ENCODE measurements at regions not wholly inside any gene's neighbourhood (a gene's known extent, or its start where the extent isn't known, plus 50 kb on each side); places are given as distances from the start of the nearest gene placed in this dataset.

DNA sequence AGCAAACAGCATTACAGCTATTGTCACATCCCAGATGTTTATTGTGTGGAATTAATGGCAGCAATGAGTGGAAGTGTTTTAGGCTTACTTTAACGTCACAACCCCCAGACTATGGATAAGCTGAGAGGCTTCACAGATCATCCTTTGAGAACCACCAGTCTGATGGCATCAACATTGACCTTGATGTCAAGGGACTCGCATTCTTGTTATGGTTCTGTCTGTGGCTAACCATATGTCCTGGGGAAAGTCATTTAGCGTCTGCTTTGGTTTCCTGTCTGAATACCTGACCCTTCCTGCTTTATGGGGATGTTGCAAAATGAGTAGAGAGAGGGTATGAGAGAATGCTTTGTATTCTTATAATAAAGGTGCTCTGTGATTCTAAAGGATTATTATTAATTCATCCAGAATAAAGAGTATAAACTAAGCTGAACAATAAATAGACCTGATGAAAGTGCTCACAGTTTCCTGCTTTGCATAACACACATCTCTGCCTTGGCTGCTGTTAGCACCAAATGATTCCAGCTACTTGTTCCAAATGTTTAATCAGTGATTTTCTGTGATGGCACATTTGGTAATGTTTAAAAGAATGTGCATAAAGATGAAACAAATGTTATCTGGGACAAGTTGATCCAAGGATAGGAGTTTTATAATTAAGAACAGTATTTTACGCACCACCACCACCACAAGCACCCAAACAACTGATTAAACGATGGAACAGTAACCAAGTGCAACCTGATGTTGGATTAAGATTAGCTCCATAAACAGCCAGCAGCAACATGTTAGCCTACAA, 116.9 kb upstream of the LRIG3 start:
- DNase-seq = no peak

DNA sequence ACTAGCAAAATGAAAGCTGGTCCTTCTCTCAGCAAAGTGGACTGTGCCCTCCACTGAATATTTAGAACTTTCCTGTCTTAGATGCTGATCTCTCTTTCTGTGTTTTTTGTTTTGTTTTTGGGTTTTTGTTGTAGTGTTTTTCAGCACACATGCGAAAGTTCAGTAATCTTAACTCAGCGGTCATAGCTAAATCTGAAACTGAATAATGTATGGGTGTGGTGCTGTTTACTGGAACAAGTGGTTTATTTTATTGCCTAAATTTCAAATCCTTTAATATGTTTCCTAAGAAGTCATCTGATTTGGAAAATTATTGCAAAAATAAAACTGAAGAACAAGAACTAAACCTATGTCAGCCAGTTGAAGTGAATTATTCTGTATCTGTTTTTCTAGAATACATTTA, 116.0 kb upstream of the LRIG3 start:
- no peak for DNase-seq

DNA sequence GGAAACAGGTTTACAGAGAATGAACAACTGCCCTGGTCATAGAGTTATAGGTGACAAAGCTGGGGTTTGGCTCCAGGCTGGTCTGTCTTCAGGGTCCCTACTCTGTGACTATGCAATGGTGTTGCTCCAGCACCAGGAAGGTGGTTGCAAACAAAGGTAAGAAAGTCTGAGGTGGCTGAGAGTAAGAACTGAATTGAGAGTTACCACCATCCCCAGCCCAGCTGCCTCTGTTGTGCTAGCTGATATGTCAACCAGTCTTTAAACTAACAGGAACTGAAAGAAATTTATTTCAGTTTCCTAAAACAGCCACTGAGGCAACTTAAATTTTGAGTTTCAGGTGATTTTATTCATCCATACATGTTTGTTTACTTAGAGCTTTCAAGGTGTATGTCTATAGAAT, 111.0 kb upstream of the LRIG3 start:
- no peak for DNase-seq

DNA sequence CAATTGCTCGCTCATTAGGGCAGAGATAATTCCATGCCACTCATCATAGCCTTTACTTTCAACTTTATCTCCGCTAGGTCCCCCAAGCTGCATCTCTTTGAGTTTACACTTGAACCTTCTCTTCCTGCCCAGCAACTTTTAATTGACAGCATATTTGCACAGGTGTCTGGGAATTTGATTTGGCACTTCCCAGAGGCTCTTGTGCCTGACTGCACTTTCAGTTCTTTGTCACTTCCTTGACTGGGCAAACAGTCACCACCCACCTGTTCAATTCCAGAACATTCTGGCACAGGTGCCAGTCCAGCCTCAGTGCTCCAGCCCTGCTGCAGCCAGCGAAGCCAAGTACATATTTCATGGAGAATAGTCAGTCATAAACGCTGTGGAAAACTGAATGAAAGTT, 110.1 kb upstream of the LRIG3 start:
- no peak for DNase-seq

DNA sequence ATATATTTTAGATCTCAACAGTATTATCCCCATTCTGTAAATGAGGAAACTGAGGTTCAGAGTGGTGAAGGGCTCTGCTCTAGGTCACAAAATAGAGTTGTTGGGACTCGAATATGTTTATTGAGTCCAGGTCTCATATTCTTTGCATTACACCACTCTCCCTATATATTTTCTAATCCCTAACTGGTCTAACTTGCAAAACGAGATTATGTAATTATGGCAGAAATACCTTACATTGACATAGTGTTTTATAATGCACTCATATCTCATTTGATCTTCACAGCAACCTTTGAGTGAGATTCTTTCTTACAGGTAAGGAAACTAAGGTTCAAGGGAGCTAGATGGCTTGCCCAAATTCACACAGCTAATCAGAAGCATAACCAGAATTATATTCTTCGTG, 106.9 kb upstream of the LRIG3 start:
- DNase-seq = no peak

DNA sequence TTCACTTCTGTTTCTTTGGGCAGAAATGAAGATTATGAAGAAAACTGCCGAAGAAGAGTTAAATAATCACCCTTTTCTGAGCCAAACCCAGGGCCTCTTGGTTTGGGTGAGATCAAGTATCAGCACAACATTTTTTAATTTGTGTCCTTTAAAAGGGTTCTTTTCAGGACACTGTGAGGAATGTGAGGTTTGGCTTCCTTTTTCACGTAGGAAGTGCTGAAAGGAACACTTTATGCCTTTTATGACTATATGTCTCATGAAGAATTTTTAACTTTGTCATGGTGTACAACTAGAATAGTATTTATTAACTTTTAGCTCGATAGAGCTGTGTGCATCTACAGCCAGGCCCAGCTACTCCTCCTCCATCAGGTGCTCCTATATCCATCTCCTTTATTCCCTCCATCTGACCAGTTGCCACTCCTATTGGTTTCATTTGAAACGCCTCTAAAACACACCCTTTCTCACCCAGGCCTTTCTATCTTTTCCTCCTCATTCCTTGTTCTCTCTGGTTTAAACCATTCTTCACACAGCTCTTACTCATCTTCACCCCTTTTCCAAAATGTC, 103.6 kb upstream of the LRIG3 start:
- no peak for DNase-seq

DNA sequence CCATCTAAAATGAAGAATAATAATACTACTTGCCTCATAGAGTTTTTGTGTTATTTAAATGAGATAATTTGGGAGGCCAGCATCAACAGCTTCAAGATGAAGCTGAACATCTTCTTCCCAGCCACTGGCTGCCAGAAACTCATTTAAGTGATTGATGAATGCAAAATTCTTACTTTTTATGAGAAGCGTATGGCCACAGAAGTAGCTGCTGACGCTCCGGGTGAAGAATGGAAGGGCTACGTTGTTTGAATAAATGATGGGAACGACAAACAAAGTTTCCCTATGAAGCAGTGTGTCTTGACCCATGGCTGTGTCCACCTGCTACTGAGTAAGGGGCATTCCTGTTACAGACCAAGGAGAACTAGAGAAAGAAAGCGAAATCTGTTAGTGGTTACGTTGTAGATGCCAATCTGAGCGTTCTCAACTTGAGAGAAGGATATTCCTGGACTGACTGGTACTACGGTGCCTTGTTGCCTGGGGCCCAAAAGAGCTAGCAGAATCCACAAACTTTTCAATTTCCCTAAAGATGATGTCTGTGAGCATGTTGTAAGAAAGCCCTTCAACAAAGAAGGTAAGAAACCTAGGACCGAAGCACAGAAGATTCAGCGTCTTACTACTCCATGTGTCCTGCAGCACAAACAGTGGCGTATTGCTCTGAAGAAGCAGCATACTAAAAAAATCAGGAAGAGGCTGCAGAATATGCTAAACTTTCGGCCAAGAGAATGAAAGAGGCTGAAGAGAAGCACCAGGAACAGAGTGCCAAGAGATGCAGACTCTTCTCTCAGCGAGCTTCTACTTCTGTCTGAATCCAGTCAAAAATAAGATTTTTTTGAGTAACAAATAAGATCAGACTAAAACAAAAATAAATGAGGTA, 100.0 kb upstream of the LRIG3 start:
- no peak for DNase-seq

DNA sequence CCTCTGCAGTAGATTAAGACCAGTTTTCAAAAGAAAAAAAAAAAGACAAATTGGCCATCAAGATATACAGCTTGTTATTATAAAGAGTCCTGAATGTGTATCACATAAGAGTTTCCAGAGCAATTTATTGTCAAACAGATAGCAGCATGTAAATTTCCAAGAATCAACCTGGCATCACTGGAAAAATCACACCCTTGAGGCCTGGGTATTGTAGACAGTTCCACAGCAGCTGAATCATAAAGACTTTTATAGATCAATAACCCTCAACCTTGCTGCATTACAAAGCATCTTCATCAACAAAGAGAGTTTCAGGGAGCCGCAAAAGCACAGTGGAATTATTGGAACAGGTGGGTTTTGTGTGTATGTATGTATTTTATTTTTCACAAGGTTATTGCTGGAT, 94.6 kb upstream of the LRIG3 start:
- DNase-seq = no peak

DNA sequence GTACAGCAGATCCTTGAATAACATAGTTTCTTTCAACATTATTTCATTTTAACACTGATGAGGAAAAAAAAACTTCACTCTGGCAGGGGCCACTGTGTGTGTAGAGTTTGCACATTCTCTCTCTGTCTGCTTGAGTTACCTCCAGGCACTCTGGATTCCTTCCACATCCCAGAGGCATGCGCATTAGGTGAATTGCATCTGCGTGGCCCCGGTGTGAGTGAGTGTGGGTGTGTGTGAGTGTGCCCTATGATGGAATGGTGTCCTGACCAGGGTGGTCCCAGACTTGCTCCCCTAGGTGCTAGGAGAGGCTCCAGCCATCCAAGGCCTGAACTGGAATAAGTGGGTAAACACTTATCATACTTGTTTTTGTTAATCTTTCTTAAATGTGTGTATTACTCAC, 90.6 kb upstream of the LRIG3 start:
- no peak for DNase-seq

DNA sequence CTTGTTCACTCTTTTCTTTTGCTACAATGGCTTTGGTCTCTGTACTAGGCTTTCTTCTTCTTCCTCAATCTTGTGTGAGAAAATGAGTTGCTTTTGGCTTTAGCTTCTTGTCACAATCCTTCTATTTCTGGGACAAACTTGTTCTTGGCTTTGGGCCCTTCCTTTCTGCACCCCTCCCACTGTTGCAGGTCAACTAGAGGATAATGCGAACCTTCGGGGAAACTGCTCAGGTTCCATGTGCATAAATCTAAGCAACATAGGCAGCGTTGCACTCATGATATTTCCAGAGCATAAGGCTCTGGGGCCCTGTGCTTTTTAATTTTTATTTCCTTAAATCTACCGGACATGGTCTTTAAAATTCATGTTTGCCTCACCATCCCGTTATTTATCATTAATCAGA, 89.8 kb upstream of the LRIG3 start:
- no peak for DNase-seq

DNA sequence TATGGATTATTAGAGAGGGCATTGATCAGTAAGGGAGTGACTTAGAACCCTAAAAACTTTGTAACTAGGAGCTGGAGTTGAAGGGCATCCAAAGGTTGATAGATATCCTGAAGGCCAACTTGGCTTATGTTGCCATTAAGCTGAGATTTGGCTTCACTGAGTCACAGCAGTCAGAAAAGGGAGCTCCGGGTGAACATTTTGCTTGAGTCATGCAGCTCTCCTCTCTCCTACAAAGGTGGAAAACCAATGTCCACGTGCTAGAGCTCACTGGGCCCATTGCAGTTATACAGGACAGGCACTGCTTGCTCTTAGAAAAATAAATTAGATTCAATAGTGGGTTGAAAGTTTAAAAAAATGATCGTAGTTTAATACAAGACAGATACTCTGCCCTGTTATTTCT, 87.3 kb upstream of the LRIG3 start:
- no peak for DNase-seq

DNA sequence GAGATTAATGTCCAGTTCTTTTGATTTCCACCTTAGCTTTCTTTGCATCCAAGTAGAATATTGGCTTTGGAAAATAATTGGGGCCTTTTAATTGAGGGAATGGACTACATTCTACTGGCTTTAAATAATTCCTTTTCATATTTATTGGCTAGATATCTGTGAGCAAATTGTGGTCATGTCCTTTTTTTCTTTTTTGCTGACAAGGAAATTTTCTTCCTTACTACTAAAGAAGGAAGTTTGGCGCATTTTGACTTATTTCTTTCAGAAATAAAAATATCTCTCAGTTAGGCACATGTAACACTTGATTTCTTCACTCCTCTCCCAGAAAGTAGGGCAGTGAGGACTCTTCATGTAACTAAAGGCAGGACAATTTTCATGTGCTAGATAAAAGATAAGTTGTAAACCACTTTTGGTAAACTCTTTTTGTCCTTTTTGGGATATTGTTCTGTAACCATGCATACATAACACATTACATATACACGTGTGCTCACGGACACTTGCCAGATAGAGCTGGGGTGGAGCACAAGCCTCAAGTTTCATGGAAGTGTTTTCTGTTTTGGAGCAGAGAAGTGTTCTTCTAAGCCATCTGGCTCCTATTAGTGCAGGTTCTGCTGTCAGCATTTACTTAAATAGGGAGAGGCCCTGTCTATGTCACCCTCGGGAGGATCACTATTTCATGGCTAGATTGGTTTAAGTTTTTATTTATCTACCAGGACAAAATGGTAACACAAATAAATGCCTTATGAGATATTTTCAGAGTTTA, 85.1 kb upstream of the LRIG3 start:
- no peak for DNase-seq

DNA sequence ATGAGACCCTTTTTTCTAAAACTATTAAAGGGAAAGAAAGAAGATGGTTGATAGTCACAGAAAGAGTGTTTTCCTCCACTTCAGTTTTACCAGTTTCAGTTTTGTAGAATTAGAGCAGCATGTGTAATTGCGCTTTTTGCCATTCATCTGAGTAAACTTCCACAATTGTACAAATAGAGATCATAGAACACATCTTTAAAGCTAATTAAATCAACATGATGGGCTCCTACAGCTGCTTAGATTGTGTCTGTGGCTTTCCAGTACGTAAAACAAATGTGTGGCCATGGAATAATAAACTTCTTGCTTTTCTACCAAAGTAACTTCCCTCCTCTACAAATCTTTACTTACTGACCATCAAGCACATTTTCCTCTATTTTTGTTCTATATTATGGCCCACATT, 84.2 kb upstream of the LRIG3 start:
- no peak for DNase-seq

DNA sequence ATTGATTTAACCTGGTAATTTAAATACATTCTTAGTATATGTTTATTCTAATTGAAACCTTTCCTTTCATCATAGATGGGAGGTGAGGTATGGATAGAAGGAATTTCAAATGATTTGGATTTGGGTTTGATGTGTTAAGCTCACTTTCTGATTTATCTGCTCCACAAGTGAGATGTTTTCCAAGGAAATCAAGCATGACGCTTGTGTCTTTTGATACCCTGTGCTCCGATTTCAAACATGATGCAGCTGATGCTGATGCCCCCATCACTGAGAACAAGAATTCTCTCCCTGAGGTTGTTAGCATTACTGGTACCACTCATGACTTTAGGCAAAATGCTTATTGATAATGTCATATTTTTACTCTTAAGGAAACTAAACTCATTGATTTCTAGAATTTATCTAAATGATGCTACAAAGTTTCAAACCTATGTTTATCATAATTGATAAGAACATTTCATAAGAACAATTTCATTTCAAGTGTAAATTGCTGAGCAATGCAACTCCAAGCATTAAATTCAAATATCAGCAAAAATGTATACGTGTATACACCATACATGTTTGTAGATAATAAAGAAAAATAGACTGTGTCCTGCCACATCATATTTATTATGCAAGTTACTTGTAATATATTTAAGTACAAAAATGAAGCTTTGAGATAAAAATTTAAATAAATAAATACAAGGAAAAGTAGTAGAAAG, 75.5 kb upstream of the LRIG3 start:
- DNase-seq = no peak

DNA sequence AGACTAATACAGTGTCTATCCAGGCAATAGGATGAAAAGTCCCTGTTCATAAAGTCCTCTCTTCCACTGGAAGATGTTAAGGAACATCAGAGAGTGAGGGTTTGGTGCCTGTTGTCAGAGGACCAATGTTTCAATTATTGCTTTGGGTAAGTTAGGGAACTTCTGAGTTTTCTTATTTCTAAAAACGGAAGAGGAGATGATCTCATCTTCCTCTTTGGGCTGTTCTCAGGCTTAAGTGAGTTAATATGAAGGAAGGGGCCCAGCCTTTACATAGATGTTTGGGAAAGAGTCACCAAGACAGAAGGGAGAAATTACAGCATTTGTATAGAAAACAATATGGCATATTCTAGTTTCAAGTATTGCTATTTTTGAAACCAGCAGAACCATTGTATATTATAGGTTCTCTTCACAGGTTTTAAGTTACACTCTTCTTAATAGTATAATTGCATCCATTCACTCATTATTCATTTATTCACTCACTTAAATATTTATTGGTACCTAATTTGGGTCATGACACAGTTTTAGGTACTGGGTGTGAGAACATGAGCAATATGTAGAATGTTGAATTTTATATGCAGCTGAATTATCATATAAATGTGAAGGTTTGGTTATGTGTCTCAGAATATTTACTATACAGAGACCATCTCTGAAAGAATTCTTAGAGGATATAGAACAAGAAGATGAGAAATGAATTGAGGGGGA, 68.5 kb upstream of the LRIG3 start:
- DNase-seq = no peak

DNA sequence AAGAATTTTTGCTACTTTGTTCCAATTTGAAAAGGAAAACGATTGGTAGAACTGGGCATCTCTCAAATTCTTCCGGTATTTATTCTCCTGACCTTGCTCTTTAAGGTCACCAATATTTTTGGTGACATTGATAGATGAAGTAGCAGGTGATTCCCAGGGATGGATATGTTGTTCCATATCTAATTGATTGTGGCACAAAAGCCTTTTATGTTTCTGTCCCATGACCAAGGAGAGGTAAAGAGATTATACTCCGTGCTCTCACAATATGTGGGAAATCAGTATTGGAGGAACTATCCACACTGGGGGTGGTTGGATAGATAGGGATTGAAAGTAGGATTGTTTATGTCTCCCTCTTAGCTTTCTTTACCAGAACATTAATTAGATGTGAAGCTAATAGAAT, 61.7 kb upstream of the LRIG3 start:
- DNase-seq = no peak

DNA sequence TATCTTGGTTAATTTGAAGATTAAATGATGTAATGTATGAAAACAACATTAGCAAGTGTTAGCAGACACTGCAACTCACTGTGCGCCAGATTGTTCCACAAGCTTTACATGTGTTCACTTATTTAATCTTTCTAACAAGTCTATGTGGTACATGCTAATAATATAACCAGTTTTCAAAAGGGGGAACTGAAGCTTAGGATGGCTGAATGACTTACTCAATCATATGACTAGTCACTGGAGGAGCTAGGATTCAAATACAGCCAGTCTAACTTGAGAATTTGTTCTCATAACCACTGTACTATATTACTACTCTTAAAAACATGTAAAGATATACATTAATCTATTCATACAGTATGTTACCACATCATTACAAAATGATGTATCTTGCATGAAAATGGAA, 60.5 kb upstream of the LRIG3 start:
- no peak for DNase-seq

DNA sequence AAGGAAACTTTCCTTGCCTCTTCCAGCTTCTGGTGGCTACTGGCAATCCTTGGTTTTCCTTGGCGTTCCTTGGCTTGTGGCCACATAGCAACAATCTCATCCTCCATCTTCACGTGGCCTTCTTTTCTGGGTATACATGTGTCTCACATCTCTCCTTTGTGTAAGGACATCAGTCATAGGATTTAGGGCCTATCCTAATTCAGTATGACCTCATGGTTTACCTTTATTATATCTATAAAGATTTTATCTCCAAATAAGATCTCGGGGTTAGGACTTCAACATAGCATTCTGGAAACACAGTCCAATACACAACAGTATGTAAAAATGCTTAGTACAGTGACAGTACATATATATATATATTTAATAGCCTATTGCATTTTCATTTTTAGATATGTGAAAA, 58.4 kb upstream of the LRIG3 start:
- no peak for DNase-seq

DNA sequence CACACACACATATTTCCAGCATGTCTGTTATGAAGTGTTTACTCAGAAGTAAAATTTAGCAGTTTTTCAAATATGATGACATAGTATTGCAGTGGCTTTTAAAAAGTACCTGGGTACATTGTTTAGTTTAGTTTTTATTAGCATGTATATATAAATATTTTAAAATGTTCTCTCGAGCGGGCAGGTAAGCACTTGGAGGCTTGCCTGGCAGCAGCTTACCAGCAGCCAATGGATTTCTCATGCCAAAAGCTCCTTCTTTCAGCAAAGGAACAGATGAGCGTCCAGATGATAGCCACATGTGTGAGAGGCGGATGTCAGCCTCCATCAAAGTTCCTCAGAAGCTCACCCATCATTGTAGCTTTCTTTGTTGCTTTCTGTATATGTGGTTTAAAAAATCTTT, 57.2 kb upstream of the LRIG3 start:
- no peak for DNase-seq

DNA sequence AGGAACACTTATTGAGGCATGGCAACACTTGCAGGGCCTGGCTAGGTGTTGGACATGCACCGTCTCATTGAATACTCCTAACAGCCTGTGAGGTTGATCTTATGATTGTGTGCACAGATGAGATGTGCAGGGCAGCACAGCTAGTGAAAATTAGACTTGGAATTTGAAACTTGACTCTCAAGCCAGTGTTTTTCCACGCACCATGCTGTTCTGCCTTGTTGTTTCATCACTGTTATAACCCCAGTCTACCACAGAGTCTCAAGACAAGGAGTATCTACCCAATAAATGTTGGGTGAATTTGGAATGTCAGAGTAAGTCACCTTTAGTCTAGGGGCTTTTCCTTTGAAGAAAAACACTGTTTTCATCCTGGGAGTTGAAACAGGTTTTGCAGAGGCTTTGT, 55.8 kb upstream of the LRIG3 start:
- no peak for DNase-seq
